ENCODE measurements at regions not wholly inside any gene's neighbourhood (a gene's known extent, or its start where the extent isn't known, plus 50 kb on each side); places are given as distances from the start of the nearest gene placed in this dataset.
"Not testable (repeated sequence)": the region's sequence is repeated elsewhere in the genome, so short reads cannot be mapped to it uniquely, and the experiment has no call there.

GRCh38 chr14:86363576-86363975 lies 833.6 kb downstream of the FLRT2 start:
- no peak for DNase-seq (ENCODE audit: low spot score)

DNA sequence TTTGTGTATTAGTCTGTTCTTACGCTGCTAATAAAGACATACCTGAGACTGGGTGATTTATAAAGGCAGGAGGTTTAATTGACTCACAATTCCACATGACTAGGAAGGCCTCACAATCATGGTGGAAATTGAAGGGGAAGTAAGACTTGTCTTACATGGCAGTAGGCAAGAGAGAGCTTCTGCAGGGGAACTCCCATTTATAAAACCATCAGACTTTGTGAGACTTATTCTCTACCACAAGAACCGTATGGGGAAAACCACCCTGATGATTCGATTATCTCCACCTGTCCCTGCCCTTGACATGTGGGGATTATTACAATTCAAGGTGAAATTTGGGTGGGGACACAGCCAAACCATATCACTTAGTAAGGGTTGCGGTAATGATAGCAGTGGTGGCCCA lies 833.1 kb downstream of the FLRT2 start:
- no peak for DNase-seq (ENCODE audit: low spot score)

DNA sequence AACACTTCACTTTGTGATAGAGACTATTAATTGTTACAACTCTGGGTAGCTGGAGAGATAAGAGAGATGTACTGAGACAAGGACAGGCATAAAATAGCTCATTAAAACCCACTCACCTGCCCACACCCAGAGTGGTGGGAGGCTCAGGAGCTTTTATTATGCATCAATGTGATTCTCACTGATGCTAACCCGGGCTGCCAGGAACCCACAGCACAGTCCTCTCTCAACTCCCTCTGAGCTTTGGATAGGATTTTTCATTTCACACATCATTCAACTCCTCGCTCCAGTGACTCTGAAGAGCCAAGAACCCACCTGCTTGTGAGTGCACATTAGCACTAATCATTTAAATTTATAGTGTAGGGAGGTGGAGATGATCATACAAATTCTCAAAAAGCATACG lies 827.9 kb downstream of the FLRT2 start:
- no peak for DNase-seq (ENCODE audit: low spot score)

DNA sequence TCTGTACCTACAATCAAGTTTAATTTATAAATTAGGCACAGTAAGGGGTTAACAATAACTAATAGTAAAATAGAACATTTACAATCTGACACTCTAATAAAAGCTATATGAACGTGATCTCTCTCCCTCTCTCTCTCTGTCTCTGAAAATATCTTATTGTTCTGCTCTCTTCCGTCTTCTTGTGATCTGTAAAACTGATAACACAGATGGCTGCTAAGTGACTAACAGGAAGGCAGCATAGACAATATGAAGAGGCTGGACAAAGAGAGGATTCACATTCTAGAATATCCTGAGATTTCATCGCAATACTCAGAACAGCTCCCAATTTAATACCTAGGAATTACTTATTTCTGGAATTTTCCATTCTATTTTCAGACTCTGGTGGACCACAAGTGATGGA lies 827.2 kb downstream of the FLRT2 start:
- no peak for DNase-seq (ENCODE audit: low spot score)

DNA sequence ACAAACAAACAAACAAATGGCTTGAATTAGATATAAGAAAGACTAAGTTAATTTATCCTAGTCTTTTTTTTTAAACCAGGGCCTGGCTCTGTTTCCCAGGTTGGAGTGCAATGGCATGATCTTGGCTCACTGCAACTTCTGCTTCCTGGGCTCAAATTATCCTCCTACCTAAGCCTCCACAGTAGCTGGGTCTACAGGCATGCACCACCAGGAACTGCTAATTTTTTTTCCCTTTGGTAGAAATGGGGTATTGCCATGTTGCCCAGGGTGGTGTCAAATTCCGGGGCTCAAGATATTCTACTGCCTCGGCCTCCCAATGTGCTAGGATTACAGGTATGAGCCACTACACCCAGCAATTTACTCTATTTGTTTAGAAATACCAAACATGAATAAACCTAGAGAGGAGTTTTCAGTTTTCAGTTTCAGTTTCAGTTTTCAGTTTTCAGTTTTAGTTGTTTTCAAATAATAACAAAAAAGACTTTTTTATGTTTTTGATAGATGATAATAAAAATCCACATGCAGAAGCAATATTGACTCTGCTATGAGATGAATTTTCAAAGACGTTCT lies 817.0 kb downstream of the FLRT2 start:
- DNase-seq (ENCODE audit: low spot score): no peak

- DNase-seq (ENCODE audit: low spot score): no peak
These were observed 804.4 kb downstream of the FLRT2 start for GRCh38 chr14:86334355-86334754.

DNA sequence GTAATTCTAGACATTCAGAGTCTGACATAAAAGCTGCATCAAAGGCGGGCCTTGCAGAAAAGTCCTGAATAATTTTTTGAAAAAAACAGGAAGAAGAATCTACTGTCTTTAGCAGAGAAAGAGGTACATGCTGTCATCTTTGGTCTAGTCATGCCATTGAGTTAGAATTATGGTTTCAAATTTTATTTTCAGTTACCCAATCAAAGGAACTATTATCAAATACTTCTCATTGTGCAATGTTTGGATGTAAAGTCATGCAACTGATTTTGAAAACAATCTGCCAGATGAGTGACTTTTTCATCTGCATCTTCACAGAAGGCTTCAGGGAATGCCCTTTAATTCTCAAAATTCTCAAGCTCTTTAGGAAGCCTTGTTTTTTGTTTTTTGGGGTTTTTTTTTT lies 803.5 kb downstream of the FLRT2 start:
- no peak for DNase-seq (ENCODE audit: low spot score)

- DNase-seq (ENCODE audit: low spot score): no peak
These were observed 801.4 kb downstream of the FLRT2 start for GRCh38 chr14:86331341-86331740.

DNA sequence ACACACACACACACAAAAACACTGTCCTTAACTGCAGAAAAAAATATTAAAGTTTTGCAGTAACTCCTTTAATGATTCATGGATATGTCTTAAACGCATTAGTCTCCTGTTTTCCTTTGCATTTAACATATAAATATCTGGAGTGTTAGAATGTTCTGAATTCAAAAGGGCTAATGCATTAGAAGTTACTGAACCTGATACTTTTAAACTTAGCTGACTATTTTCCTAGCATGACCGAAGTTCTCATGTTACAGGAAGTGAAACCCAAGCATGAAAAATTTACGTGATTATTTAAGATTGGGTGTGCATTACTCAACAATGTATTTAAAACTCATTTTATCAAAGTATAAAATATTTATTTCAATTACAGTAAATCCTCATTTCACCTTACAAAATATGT lies 791.2 kb downstream of the FLRT2 start:
- DNase-seq (ENCODE audit: low spot score): no peak

- DNase-seq (ENCODE audit: low spot score): not testable (repeated sequence)
These were observed 782.3 kb downstream of the FLRT2 start for GRCh38 chr14:86312154-86312665.

- no peak for DNase-seq (ENCODE audit: low spot score)
These were observed 781.2 kb downstream of the FLRT2 start for GRCh38 chr14:86311151-86311550.

GRCh38 chr14:86310611-86311010 lies 780.7 kb downstream of the FLRT2 start:
- no peak for DNase-seq (ENCODE audit: low spot score)

DNA sequence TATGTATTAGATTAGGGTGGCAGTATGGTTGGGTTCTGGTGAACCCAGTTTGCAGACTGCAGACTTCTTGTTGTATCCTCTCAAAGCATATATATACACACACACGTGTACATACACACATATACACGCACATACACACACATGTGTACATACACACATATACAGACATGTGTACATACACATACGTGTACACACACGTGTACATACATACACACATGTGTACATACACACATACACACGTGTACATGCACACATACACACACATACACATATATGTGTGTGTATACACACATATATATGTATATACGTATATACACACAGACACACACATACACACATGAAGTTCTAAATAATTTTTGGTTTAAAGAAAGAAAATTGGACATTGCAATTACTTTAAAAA lies 780.2 kb downstream of the FLRT2 start:
- DNase-seq (ENCODE audit: low spot score): no peak

DNA sequence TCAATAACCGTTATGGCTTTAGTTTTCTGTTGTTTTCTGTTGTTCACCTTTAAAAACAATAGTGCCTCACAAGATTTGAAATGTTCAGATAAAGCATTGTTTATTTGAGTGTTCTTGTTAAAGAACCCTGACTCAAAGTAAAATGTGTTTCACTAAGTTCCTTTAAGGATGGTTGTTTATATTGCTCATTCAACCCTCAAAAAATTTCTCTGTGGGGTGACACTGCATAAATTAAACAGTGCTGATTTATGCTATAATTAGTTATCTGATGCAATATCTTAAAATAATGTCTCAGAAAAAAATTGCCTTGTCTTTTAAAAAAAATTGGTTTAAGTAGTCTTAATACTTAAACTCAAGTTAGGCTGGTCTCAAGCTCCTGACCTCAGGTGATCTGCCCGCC lies 775.1 kb downstream of the FLRT2 start:
- no peak for DNase-seq (ENCODE audit: low spot score)

DNA sequence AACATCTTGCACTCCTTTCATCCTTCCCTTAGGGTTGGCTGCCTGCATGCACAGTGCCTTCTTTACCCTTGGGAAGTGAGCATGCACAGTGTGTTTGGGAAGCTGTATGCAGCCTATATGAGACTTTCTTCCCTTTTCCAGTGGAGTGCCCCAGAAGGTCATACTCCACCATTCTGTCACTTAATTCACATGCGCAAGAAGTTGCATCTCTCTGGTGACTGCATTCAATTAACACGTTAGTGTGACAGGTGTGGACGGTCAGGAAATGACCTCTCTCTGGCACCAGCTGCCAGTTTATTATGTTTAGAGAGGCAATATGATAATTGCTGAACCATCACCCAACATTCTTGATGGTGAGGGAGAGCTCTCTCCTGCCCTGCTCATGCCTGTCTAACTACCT lies 770.0 kb downstream of the FLRT2 start:
- DNase-seq (ENCODE audit: low spot score): no peak

GRCh38 chr14:86296173-86296572 lies 766.2 kb downstream of the FLRT2 start:
- no peak for DNase-seq (ENCODE audit: low spot score)

- DNase-seq (ENCODE audit: low spot score): no peak
These were observed 758.4 kb downstream of the FLRT2 start for GRCh38 chr14:86288336-86288735.

GRCh38 chr14:86279405-86279804 lies 749.5 kb downstream of the FLRT2 start:
- no peak for DNase-seq (ENCODE audit: low spot score)

DNA sequence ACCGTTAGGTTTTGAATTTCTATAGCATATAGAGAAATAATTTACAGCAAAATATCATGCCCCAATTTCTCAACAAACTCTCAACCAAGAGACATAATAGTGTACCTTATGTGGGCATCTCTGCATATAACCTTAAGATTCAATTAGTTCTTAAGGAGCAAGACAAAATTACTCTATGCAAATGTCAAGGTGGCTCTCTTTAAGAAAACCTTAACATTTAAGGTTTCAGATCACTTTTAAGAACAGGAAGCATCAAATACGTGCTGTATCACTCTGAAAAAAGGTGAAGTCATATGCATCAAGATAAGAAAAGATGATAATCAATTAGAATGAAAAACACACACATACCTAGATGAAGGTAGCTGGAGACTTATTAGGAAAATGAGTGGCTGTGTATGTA lies 728.0 kb downstream of the FLRT2 start:
- no peak for DNase-seq (ENCODE audit: low spot score)

DNA sequence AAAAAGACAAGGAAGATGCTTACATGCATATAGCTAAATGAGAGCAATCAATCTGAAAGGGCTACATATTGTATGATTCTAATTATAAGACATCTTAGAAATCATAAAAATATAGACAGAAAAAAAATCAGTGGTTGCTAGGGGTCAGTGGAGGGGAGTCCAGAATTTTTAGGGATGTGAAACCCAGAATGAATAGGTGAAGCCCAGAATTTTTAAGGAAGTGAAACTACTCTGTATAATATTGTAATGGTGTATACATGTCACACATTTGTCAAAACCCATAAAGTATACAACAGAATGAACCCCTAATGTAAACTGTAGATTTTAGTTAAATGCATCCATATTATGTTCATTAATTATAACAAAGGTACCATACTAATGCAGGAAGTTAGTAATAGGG lies 713.2 kb downstream of the FLRT2 start:
- DNase-seq (ENCODE audit: low spot score): no peak

GRCh38 chr14:86237733-86238132 lies 707.8 kb downstream of the FLRT2 start:
- no peak for DNase-seq (ENCODE audit: low spot score)

DNA sequence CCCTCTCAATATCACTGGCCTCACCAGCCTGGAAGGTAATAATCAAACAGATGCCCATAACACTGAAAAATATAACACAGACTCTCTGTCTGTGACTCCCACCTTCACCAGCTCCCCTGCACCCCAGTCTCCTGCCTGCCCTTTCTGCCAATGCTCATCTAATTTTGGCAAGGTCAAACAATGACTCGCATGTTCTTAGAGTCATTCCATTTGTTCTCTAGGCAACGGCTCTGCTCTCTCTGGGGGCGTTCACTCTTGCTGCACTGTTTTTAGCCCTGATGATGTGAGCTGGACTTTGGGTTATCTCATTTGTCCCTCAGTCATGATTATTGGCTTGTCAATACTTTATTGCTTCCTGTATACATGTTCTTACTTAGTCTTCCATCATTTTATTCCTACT lies 691.8 kb downstream of the FLRT2 start:
- DNase-seq (ENCODE audit: low spot score): peak; percentile 8

GRCh38 chr14:86221000-86221399 lies 691.1 kb downstream of the FLRT2 start:
- peak; percentile 8 for DNase-seq (ENCODE audit: low spot score)

DNA sequence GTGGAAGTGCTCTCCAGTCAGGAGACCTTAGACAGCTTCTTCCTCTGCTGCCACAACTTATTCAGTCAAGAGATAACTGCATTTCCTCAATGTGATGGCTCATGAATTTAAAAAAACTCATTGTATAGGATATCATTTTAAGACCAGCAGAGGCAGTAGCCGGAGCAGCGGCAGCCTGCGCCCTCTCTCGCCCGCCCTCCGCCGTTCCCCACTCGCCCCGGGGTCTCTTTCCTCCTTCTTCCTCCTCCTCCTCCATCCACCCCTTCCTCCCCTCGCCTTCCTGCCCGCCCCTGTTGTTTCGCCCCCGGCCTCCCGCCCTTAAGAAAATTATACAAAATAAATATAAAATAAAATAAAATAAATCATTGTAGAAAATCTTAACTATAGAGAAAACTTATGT lies 687.6 kb downstream of the FLRT2 start:
- no peak for DNase-seq (ENCODE audit: low spot score)

- no peak for DNase-seq (ENCODE audit: low spot score)
These were observed 673.9 kb downstream of the FLRT2 start for GRCh38 chr14:86203843-86204242.

Measured in HuH-7.5 (cell line).